Esophagus squamous epithelium (tissue), 4 donors: ENCODE measurements at regions not wholly inside any gene's neighbourhood (a gene's known extent, or its start where the extent isn't known, plus 50 kb on each side); places are given as distances from the start of the nearest gene placed in this dataset.

Experiments used
- POLR2A ChIP-seq, 4 donors: fragments of 450-650 bp; IDR thresholded peaks; one replicate each; pipeline ENCODE4 v1.6.1; 2017; ENCODE audit warnings: antibody characterized with exemption in 4 of 4, mild to moderate bottlenecking in 4 of 4, moderate library complexity in 3 of 4
- TF ChIP-seq, protein P1 (sequence below), 6 experiments: fragments of 450-650 bp in 4 of 6; fragments of 200-600 bp in 2 of 6; sonication (generic) in 2 of 6; IDR thresholded peaks; one replicate each; pipeline ENCODE4 v1.5.1; 2016 to 2019; ENCODE audit warnings: antibody characterized with exemption in 6 of 6, mild to moderate bottlenecking in 4 of 6, moderate library complexity in 4 of 6

- TF ChIP-seq POLR2A (IDR thresholded peaks at IDR 0.05): no peak
- TF ChIP-seq, protein P1, sequence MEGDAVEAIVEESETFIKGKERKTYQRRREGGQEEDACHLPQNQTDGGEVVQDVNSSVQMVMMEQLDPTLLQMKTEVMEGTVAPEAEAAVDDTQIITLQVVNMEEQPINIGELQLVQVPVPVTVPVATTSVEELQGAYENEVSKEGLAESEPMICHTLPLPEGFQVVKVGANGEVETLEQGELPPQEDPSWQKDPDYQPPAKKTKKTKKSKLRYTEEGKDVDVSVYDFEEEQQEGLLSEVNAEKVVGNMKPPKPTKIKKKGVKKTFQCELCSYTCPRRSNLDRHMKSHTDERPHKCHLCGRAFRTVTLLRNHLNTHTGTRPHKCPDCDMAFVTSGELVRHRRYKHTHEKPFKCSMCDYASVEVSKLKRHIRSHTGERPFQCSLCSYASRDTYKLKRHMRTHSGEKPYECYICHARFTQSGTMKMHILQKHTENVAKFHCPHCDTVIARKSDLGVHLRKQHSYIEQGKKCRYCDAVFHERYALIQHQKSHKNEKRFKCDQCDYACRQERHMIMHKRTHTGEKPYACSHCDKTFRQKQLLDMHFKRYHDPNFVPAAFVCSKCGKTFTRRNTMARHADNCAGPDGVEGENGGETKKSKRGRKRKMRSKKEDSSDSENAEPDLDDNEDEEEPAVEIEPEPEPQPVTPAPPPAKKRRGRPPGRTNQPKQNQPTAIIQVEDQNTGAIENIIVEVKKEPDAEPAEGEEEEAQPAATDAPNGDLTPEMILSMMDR (IDR thresholded peaks at IDR 0.05): no peak
These were observed 214.3 kb upstream of the TCF21 start for GRCh38 chr6:133674661-133675060.
